ENCODE measurements at regions not wholly inside any gene's neighbourhood (a gene's known extent, or its start where the extent isn't known, plus 50 kb on each side); places are given as distances from the start of the nearest gene placed in this dataset.

GRCh38 chr4:151879705-151880445 is 119.1 kb upstream of the GATB start:
- Histone ChIP-seq H3K27ac (no peak overlapping the region), H3K36me3 (ENCODE audit: insufficient read depth) (no peaks in the 10 kb centered on the region), H2AFZ (ENCODE audit: low read depth) (no peak overlapping the region), H3K79me2 (ENCODE audit: insufficient read depth, low read depth) (no peaks in the 10 kb centered on the region), H3K4me2 (no peak overlapping the region), H3K9ac (no peak overlapping the region), H3K27me3 (ENCODE audit: insufficient read depth, low read depth) (no peaks in the 10 kb centered on the region), H4K20me1 (ENCODE audit: insufficient read depth) (no peaks in the 10 kb centered on the region), H3K4me1 (ENCODE audit: low read depth, poor library complexity, severe bottlenecking) (no peaks in the 10 kb centered on the region), H3K4me3 (IDR thresholded peaks at IDR 0.05; ENCODE audit: insufficient read depth, low read depth, low read length) (no peak overlapping the region)
- TF ChIP-seq, protein P1, sequence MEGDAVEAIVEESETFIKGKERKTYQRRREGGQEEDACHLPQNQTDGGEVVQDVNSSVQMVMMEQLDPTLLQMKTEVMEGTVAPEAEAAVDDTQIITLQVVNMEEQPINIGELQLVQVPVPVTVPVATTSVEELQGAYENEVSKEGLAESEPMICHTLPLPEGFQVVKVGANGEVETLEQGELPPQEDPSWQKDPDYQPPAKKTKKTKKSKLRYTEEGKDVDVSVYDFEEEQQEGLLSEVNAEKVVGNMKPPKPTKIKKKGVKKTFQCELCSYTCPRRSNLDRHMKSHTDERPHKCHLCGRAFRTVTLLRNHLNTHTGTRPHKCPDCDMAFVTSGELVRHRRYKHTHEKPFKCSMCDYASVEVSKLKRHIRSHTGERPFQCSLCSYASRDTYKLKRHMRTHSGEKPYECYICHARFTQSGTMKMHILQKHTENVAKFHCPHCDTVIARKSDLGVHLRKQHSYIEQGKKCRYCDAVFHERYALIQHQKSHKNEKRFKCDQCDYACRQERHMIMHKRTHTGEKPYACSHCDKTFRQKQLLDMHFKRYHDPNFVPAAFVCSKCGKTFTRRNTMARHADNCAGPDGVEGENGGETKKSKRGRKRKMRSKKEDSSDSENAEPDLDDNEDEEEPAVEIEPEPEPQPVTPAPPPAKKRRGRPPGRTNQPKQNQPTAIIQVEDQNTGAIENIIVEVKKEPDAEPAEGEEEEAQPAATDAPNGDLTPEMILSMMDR (conservative IDR thresholded peaks at IDR 0.05; ENCODE audit: low read depth, low read length) = no peak

GRCh38 chr4:151876381-151876988 is 115.7 kb upstream of the GATB start:
- H4K20me1 ChIP-seq (ENCODE audit: insufficient read depth) = no peaks in the 10 kb centered on the region
- H3K79me2 ChIP-seq (ENCODE audit: insufficient read depth, low read depth) = no peaks in the 10 kb centered on the region
- H3K9ac ChIP-seq = no peak overlapping the region
- H3K4me1 ChIP-seq (ENCODE audit: low read depth, poor library complexity, severe bottlenecking) = no peaks in the 10 kb centered on the region
- TF ChIP-seq, protein P1 (conservative IDR thresholded peaks at IDR 0.05; ENCODE audit: low read depth, low read length) = no peak
- H3K4me2 ChIP-seq = no peak overlapping the region
- H3K27ac ChIP-seq = no peak overlapping the region
- H3K27me3 ChIP-seq (ENCODE audit: insufficient read depth, low read depth) = no peaks in the 10 kb centered on the region
- no peaks in the 10 kb centered on the region for H3K36me3 ChIP-seq (ENCODE audit: insufficient read depth)
- H3K4me3 ChIP-seq (IDR thresholded peaks at IDR 0.05; ENCODE audit: insufficient read depth, low read depth, low read length) = no peak overlapping the region
- no peak overlapping the region for H2AFZ ChIP-seq (ENCODE audit: low read depth)

GRCh38 chr4:151874328-151874727 is 113.5 kb upstream of the GATB start:
- Histone ChIP-seq H3K4me1 (ENCODE audit: low read depth, poor library complexity, severe bottlenecking) (no peaks in the 10 kb centered on the region), H3K79me2 (ENCODE audit: insufficient read depth, low read depth) (no peaks in the 10 kb centered on the region), H3K9ac (no peak overlapping the region), H3K27me3 (ENCODE audit: insufficient read depth, low read depth) (no peaks in the 10 kb centered on the region), H3K4me3 (IDR thresholded peaks at IDR 0.05; ENCODE audit: insufficient read depth, low read depth, low read length) (no peak overlapping the region), H3K27ac (no peak overlapping the region), H4K20me1 (ENCODE audit: insufficient read depth) (no peaks in the 10 kb centered on the region), H2AFZ (ENCODE audit: low read depth) (no peak overlapping the region), H3K36me3 (ENCODE audit: insufficient read depth) (no peaks in the 10 kb centered on the region), H3K4me2 (no peak overlapping the region)
- TF ChIP-seq, protein P1 (conservative IDR thresholded peaks at IDR 0.05; ENCODE audit: low read depth, low read length) = no peak

GRCh38 chr4:151866592-151866918 is 105.7 kb upstream of the GATB start:
- Histone ChIP-seq H2AFZ (ENCODE audit: low read depth) (no peak overlapping the region), H3K36me3 (ENCODE audit: insufficient read depth) (no peaks in the 10 kb centered on the region), H3K27ac (no peak overlapping the region), H3K27me3 (ENCODE audit: insufficient read depth, low read depth) (no peaks in the 10 kb centered on the region), H3K4me1 (ENCODE audit: low read depth, poor library complexity, severe bottlenecking) (no peaks in the 10 kb centered on the region), H4K20me1 (ENCODE audit: insufficient read depth) (no peaks in the 10 kb centered on the region), H3K79me2 (ENCODE audit: insufficient read depth, low read depth) (no peaks in the 10 kb centered on the region), H3K9ac (no peak overlapping the region), H3K4me3 (IDR thresholded peaks at IDR 0.05; ENCODE audit: insufficient read depth, low read depth, low read length) (no peak overlapping the region), H3K4me2 (no peak overlapping the region)
- TF ChIP-seq, protein P1 (conservative IDR thresholded peaks at IDR 0.05; ENCODE audit: low read depth, low read length) = no peak
